LoVo (cell line): ENCODE measurements at regions not wholly inside any gene's neighbourhood (a gene's known extent, or its start where the extent isn't known, plus 50 kb on each side); places are given as distances from the start of the nearest gene placed in this dataset.
"Not testable (repeated sequence)": the region's sequence is repeated elsewhere in the genome, so short reads cannot be mapped to it uniquely, and the experiment has no call there.

Source experiments
- DNase-seq: peaks from one replicate; pipeline ENCODE4 v3.0.0-alpha.2; 2016; ENCODE audit warnings: low spot score

GRCh38 chr2:75892490-75892889 is 181.8 kb upstream of the GCFC2 start:
- DNase-seq = no peak

DNA sequence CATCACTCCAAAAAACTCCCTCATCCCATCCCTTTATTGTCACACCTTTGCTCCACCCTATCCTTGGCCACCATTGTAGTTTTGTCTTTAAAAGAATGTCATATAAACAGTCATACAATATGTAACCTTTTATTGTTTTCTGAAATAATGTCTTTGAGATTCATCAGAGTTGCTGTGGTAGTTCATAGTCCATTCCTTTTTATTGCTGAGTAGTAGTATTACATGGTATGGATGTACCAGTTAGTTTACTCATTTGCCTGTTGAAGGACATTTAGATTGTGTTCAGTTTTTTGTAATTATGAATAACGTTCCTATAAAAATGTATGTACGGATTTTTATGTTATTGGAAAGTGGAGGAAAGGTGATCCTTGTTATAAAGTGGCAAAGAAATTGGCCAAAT is 171.8 kb upstream of the GCFC2 start:
- no peak for DNase-seq

GRCh38 chr2:75875606-75876005 is 164.9 kb upstream of the GCFC2 start:
- not testable (repeated sequence) for DNase-seq

DNA sequence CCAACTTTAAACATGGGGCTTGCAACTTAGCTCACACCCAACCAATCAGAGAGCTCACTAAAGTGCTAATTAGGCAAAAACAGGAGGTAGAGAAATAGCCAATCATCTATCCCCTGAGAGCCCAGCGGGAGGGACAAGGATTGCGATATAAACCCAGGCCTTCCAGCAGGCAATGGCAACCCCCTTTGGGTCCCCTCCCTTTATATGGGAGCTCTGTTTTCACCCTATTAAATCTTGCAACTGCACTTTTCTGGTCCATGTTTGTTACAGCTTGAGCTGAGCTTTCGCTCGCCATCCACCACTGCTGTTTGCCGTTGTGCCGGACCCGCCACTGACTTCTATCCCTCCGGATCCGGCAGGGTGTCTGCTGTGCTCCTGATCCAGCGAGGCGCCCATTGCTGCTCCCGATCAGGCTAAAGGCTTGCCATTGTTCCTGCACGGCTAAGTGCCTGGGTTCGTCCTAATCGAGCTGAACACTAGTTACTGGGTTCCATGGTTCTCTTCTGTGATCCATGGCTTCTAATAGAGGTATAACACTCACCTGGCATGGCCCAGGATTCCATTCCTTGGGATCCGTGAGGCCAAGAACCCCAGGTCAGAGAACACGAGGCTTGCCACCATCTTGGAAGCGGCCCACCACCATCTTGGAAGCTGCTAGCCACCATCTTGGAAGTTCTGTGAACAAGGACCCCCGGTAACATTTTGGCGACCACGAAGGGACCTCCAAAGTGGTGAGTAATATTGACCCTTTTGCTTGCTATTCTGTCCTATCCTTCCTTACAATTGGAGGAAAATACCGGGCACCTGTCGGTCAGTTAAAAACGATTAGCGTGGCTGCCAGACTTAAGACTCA is 161.3 kb upstream of the GCFC2 start:
- DNase-seq = not testable (repeated sequence)

DNA sequence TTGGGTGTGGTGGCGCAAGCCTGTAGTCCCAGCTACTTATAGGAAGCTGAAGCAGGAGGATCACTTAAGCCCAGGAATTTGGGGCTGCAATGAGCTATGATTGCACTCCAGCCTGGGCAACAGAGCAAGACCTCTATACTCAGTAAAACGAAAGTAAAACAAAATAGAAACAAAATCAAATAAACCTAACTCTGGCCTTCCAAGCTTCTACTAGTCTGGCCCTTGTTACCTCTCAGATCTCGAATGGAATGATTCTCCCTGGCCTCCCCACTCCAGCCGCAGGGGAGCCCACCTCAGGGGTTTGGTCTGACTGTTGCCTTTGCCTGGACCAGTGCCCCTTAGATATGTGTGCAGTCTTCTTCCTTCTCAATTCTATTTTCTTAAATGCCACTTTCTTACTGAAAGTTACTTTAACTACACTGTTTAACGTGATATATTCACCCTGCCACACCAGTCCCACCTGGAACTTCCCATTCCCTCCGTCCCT is 160.0 kb upstream of the GCFC2 start:
- DNase-seq = no peak

GRCh38 chr2:75870133-75870532 is 159.4 kb upstream of the GCFC2 start:
- no peak for DNase-seq

- no peak for DNase-seq
These were observed 155.0 kb upstream of the GCFC2 start for GRCh38 chr2:75865702-75866101.

- DNase-seq = no peak
These were observed 154.4 kb upstream of the GCFC2 start for GRCh38 chr2:75865083-75865482.

DNA sequence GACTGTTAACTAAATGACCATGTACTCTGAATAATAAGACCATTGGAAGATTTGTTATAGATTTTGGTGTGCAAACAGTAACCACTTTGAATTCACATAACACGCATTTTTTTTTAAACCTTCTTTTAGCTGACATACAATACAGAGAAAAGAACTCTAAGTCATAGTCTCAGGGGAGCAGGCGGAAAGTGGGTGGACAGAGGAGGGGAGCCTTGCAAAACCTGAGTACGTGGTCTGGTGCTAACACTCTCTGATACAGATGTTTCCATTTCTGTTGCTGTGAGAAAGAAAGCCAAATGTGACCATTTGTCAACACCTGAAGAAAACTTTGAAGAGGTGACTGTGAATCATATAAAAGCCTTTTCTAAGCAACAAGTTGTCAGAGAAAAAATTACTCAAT is 151.8 kb upstream of the GCFC2 start:
- no peak for DNase-seq

- DNase-seq = no peak
These were observed 142.7 kb upstream of the GCFC2 start for GRCh38 chr2:75853436-75853835.

DNA sequence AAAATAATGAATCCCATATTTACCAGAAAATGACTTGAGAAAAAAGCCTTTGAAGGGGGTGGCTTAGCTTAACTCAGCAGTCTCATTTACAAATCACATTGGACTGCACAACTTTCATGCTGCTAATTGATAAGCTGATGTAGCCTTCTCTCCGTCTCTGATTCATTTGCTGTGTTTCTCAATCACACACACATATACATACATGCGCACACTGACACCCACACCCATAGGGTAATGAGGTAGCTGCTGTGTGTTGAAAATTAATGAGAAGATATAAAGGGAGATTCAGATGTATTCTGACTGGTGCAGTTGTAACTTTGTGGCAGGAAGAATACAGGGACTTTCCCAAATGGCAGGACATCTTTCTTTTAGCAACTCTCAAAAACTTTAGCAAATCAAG is 141.9 kb upstream of the GCFC2 start:
- no peak for DNase-seq

GRCh38 chr2:75846683-75847190 is 136.0 kb upstream of the GCFC2 start:
- DNase-seq = no peak

- DNase-seq = no peak
These were observed 133.9 kb upstream of the GCFC2 start for GRCh38 chr2:75844651-75845050.

- not testable (repeated sequence) for DNase-seq
These were observed 123.9 kb upstream of the GCFC2 start for GRCh38 chr2:75834588-75834987.

DNA sequence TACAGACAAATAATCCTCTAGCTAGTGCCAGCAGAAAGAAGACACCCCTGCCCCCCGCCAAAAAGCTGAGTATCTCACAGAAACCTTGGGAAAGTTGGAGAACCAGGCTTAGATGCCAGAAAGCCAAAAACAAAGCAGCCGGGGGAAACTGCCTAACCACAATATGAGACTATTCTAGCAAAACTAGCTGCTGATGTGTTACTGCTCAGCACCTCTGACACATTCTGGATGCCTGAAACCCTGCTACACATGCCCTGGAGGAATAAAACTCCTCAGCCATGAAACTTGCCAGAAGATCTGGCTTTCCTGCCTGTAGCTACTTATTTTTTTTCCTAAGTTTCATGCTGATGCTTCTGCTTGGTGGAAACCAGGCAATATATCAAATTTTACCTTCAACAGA is 122.7 kb upstream of the GCFC2 start:
- no peak for DNase-seq

GRCh38 chr2:75828826-75829225 is 118.1 kb upstream of the GCFC2 start:
- no peak for DNase-seq

DNA sequence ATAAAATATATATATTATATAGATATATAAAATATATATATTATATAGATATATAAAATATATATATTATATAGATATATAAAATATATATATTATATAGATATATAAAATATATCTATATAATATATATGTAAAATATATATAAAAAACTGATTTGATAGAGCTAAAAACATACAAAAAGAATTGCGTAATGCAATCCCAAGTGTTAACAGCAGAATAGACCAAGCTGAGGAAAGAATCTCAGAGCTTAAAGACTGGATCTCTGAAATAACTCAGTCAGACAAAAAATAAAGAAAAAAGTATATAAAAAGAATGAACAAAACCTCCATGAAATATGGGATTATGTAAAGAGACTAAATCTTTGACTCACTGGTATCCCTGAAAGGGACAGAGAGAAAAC is 112.8 kb upstream of the GCFC2 start:
- not testable (repeated sequence) for DNase-seq

GRCh38 chr2:75822336-75822735 is 111.6 kb upstream of the GCFC2 start:
- no peak for DNase-seq

- no peak for DNase-seq
These were observed 110.0 kb upstream of the GCFC2 start for GRCh38 chr2:75820693-75821092.

GRCh38 chr2:75810611-75811330 is 100.1 kb upstream of the GCFC2 start:
- no peak for DNase-seq

DNA sequence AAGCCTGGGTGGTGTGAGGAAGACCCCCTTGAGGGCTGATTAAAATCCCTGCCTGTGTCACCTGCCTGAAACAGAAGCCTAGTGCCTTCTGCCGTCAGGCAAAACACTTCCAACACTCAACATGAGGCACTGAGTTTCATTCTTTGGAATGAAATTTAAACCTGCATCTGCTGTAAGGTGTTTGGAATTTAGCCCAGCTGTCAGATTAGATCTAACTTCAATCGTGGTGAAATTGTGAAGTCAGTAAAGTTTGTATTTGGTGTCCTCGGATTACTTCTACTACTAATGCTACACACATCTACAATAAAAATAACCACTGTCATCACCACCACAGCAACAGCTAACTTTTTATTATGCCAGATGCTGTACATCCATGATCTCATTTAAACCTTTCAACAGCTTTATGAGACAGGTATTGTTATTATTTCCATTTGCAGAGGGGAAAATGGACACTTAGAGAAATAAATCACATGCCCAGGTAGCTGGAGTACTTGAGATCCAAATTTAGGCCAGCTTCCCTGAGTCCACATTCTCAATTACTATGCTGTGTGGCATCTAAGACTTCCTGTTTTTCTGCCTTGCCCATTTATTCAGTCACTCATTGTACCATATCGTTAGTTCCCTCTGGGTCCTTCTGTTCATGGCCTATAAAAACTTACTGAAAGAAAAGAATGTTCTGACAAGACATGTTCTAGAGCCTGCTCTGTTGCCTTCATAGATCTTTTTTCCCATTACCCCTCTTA is 98.2 kb upstream of the GCFC2 start:
- no peak for DNase-seq

DNA sequence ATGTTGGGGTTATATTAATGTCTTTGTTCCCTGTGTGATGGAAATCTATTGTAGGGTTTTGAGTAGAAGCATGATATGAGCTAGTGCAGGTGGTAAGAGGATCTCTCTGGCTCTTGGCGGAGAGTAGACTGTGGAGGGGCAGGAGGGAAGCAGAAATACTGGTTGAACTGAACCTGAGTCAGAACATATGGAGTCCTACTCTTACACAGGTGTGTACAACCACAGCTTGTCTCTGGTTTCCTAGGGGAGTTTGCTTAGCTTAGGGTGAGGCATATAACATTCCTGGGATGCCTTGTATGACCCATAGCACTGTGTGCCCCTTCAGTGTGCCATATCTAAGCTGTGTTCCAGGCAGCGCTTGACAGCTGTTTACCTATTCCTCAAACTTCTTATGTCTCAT is 97.3 kb upstream of the GCFC2 start:
- DNase-seq = no peak
